Lower lobe of right lung (tissue), 2 donors: ENCODE measurements at regions not wholly inside any gene's neighbourhood (a gene's known extent, or its start where the extent isn't known, plus 50 kb on each side); places are given as distances from the start of the nearest gene placed in this dataset.

Source experiments
- ATAC-seq, 2 donors: fragments of 200-7000 bp; cut with Tn5 transposase; one replicate each; pipeline ENCODE4 v1.9.1; 2020 to 2022; ENCODE audit warnings: mild to moderate bottlenecking in 2 of 2, moderate library complexity in 2 of 2
- DNase-seq: peaks from one replicate; pipeline ENCODE4 v3.0.0-alpha.2; 2020
- H3K27ac ChIP-seq: fragments of 200-600 bp; one replicate; pipeline ENCODE4 v1.8.0; 2022
- H3K27me3 ChIP-seq: fragments of 200-600 bp; one replicate; pipeline ENCODE4 v1.8.0; 2022; ENCODE audit warnings: low read depth
- H3K36me3 ChIP-seq: fragments of 200-600 bp; one replicate; pipeline ENCODE4 v1.8.0; 2022; ENCODE audit warnings: mild to moderate bottlenecking
- H3K4me1 ChIP-seq: fragments of 200-600 bp; one replicate; pipeline ENCODE4 v1.8.0; 2022
- H3K4me3 ChIP-seq: fragments of 200-600 bp; one replicate; pipeline ENCODE4 v1.8.0; 2022; ENCODE audit warnings: mild to moderate bottlenecking
- H3K9me3 ChIP-seq: fragments of 200-600 bp; one replicate; pipeline ENCODE4 v1.8.0; 2022
- intact Hi-C: fragments of 100-400 bp; cut with DNase I; formaldehyde crosslinking; loops from one replicate; pipeline ENCODE4 v1.11.0; 2022
- TF ChIP-seq, protein P1 (sequence below): fragments of 200-600 bp; IDR thresholded peaks from one replicate; pipeline ENCODE4 v1.8.0; 2022; ENCODE audit warnings: antibody characterized with exemption, mild to moderate bottlenecking
- donor health status: DM: no; HTN: yes; CAD: no; lungs with severe emphysema.

DNA sequence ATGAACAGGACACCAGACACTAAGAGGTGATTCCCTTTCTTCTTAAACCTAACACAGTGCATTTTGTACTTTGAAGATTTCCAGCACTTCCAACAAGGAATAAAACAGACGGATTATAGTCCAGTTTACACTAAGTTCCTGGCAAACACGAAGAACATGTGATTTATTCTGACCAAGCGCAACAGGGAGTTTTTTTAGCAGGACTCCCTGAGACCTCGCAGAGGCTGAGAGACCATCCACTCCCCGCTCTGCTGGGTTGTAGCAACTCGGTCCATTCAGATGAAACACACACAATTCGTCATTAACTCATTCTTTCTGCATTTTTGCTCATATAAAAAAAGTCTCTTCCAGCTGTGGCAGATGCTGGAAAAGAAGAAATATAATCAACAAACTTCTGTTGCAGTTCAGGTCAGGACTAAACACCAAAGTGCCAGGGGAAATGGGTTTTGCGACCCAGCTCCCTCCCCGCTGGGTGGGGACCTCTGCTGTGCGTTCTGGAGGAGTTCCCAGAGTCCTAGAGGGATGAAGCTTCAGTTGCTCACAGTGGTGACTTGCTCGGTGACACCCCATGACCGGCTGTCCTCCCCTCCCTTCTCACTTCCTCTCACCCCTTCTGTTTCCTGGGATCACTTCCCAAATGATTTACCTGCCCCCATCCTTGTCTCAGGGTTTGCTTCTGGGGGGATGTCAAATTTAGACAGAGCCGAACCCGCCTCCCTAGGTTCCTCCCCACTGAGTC lies 52.5 kb downstream of the KCNF1 start:
- H3K27me3 ChIP-seq: peaks cover 4% of the 10 kb centered on the region
- H3K36me3 ChIP-seq: no peaks in the 10 kb centered on the region
- TF ChIP-seq, protein P1, sequence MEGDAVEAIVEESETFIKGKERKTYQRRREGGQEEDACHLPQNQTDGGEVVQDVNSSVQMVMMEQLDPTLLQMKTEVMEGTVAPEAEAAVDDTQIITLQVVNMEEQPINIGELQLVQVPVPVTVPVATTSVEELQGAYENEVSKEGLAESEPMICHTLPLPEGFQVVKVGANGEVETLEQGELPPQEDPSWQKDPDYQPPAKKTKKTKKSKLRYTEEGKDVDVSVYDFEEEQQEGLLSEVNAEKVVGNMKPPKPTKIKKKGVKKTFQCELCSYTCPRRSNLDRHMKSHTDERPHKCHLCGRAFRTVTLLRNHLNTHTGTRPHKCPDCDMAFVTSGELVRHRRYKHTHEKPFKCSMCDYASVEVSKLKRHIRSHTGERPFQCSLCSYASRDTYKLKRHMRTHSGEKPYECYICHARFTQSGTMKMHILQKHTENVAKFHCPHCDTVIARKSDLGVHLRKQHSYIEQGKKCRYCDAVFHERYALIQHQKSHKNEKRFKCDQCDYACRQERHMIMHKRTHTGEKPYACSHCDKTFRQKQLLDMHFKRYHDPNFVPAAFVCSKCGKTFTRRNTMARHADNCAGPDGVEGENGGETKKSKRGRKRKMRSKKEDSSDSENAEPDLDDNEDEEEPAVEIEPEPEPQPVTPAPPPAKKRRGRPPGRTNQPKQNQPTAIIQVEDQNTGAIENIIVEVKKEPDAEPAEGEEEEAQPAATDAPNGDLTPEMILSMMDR: no peak
- H3K4me1 ChIP-seq: peaks cover 7% of the 10 kb centered on the region
- DNase-seq (no peak), ATAC-seq (no peak)
- no peak overlapping the region for H3K27ac ChIP-seq
- intact Hi-C loops: no loop called here
- H3K9me3 ChIP-seq: no peaks in the 10 kb centered on the region
- no peak overlapping the region for H3K4me3 ChIP-seq

DNA sequence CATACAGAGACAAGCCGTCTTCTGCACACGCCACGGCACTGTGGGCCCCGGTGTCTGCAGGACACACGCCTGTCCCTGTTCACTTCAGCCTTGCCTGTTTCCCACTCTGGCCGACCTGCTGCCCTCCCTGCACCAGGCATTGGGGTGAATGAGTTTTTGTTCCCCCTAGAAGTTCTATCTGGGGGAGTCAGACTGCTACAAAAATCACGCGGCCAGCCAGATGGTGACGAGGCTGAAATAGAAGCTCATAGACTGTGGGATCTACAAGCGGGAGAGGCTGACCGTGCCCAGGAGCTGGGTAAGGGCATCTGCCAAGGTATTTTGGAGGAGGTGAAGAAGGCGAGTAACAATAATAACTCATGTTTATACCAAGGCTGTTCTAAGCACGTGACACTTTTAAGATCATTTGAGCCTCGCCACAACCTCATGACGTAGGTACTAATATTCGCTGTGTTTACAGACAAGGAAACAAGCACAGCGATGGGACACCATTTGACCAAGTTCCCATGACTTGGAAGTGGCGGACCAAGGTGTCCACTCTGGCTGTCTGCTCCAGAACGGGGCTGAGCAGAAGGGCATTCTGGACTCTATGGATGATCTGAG lies 53.6 kb downstream of the KCNF1 start:
- Histone ChIP-seq H3K4me3 (no peak overlapping the region), H3K27me3 (peaks cover 4% of the 10 kb centered on the region), H3K36me3 (no peaks in the 10 kb centered on the region), H3K4me1 (peaks cover 7% of the 10 kb centered on the region), H3K9me3 (no peaks in the 10 kb centered on the region), H3K27ac (no peak overlapping the region)
- TF ChIP-seq, protein P1: no peak
- no peak for DNase-seq
- intact Hi-C loops: no loop called here
- ATAC-seq: no peak

DNA sequence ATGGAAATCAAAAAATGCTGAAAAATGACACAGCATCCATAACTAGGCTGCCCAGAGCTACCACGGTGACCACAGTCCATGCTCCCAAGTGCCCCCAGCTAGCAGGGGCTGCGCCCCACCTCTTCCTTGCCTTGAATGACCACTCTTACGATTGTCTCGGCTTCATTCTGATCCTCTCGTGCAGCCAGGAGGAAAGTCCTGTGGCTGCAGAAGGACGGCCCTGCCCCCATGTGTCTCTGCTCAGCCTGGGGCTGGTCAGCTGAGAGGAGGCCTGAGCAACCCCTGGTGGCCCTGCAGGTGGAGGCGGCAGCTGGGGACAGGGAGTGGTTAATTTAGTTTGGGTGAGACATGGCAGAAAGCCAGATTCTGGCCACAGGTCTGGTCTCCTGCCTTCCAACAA lies 54.3 kb downstream of the KCNF1 start:
- Histone ChIP-seq H3K36me3 (no peaks in the 10 kb centered on the region), H3K4me3 (no peak overlapping the region), H3K27ac (no peak overlapping the region), H3K9me3 (no peaks in the 10 kb centered on the region), H3K4me1 (peaks cover 7% of the 10 kb centered on the region), H3K27me3 (peaks cover 4% of the 10 kb centered on the region)
- DNase-seq (no peak), ATAC-seq (no peak)
- TF ChIP-seq, protein P1: no peak
- intact Hi-C loops: no loop called here

DNA sequence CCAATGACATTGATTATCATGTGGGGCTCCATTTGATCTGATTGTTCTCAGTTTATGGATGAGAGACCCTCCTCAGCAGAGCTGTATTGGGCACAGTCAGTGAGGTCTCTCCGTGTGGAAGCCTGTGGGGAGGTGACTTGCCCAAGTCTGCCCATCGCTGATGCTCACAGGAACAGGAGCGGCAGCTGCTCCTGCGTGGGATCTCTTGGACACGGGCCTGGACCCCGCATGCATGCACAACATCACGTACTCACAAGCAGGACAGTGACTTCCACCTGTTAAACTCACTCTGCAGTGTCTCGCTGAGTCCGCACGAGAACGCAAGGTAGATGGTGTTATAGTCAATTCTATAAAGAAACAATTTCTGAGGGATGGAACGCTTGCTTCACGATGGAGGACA lies 55.0 kb downstream of the KCNF1 start:
- ATAC-seq: no peak
- Histone ChIP-seq H3K9me3 (no peaks in the 10 kb centered on the region), H3K27me3 (peaks cover 4% of the 10 kb centered on the region), H3K27ac (no peak overlapping the region), H3K4me3 (no peak overlapping the region), H3K4me1 (peaks cover 7% of the 10 kb centered on the region), H3K36me3 (no peaks in the 10 kb centered on the region)
- intact Hi-C loops: no loop called here
- DNase-seq: no peak
- TF ChIP-seq, protein P1: no peak

DNA sequence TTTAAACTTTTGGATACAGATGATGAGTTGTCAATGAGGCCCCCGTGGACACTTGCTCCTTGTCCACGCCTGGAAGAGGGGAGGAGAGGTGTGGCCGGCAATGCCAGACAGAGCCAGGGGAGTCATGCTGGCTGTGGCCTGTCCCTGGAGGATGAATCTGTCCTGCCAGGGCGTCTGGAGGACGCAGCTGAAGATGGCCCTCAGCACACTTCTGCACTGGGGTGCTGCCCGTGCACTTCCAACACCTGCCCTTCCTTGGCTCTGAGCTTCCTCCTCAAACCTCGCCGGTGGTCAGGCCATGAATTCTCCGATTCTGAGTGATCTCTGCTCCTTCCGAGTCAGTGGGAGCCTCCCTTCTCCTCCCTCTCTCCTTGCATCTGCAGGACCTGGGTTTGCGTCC lies 56.4 kb downstream of the KCNF1 start:
- DNase-seq: no peak
- intact Hi-C loops: no loop called here
- peaks cover 4% of the 10 kb centered on the region for H3K27me3 ChIP-seq
- H3K27ac ChIP-seq: no peak overlapping the region
- H3K4me1 ChIP-seq: peaks cover 4% of the 10 kb centered on the region
- H3K4me3 ChIP-seq: no peak overlapping the region
- H3K9me3 ChIP-seq: no peaks in the 10 kb centered on the region
- H3K36me3 ChIP-seq: no peaks in the 10 kb centered on the region
- ATAC-seq: no peak
- TF ChIP-seq, protein P1: no peak
